ENCODE measurements at regions not wholly inside any gene's neighbourhood (a gene's known extent, or its start where the extent isn't known, plus 50 kb on each side); places are given as distances from the start of the nearest gene placed in this dataset.

DNA sequence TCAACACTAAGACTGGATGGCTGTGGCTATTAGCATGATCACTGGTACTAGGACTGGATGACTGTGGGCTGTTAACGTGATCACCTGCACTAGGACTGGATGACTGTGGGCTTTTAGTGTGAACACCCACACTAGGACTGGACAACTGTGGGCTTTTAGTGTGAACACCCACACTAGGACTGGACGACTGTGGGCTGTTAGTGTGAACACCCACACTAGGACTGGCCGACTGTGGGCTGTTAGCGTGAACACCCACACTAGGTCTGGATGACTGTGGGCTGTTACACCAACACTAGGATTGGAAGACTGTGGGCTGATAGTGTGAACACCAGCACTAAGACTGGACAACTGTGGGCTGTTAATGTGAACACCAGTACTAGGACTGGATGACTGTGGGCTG, 329.2 kb downstream of the OSTF1 start:
- H3K9me3 ChIP-seq (ENCODE audit: control insufficient read depth in 2 of 2, insufficient read depth in 1 of 2, low read depth in 1 of 2, low read length in 1 of 2) = no peaks in the 10 kb centered on the region
- H3K4me3 ChIP-seq (ENCODE audit: low read depth in 1 of 2, low read length in 2 of 2) = no peak overlapping the region
- H3K4me1 ChIP-seq (ENCODE audit: control insufficient read depth in 2 of 2, insufficient read depth in 2 of 2, low read length in 1 of 2) = no peaks in the 10 kb centered on the region
- no peak overlapping the region for H3K27ac ChIP-seq (ENCODE audit: low read depth in 2 of 2, low read length in 1 of 2)
- no peaks in the 10 kb centered on the region for H3K27me3 ChIP-seq (ENCODE audit: control insufficient read depth in 1 of 2, insufficient read depth in 2 of 2, low read length in 2 of 2)
- H3K36me3 ChIP-seq (ENCODE audit: control insufficient read depth in 2 of 2, insufficient read depth in 2 of 2, low read length in 1 of 2) = no peaks in the 10 kb centered on the region
- WGBS, 2 donors = 87 to 92% methylated on average over 4 of the region's 4 CpGs

DNA sequence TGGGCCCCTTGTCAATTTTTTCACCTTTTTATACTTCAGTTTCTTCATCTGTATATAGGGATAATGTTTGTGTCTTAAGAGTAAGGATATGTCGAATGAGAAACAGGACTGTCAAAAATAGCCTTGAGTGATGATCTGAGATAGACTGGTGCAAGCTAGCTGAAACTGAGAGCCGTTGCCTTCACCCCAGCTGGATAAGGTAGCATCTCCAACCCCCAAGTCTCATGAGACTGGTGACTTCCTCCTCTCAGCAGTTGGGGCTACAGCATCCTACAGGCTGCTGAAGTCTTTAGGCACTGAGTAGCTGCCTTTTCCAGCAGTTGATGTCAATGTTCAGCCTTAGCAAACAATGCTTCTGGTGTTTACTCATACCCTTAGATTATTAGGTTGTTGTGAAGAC, 330.2 kb downstream of the OSTF1 start:
- no peaks in the 10 kb centered on the region for H3K27me3 ChIP-seq (ENCODE audit: control insufficient read depth in 1 of 2, insufficient read depth in 2 of 2, low read length in 2 of 2)
- H3K27ac ChIP-seq (ENCODE audit: low read depth in 2 of 2, low read length in 1 of 2) = no peak overlapping the region
- no peaks in the 10 kb centered on the region for H3K36me3 ChIP-seq (ENCODE audit: control insufficient read depth in 2 of 2, insufficient read depth in 2 of 2, low read length in 1 of 2)
- no peaks in the 10 kb centered on the region for H3K4me1 ChIP-seq (ENCODE audit: control insufficient read depth in 2 of 2, insufficient read depth in 2 of 2, low read length in 1 of 2)
- 71 to 76% methylated on average over 2 of the region's 2 CpGs for WGBS, 2 donors
- H3K4me3 ChIP-seq (ENCODE audit: low read depth in 1 of 2, low read length in 2 of 2) = no peak overlapping the region
- no peaks in the 10 kb centered on the region for H3K9me3 ChIP-seq (ENCODE audit: control insufficient read depth in 2 of 2, insufficient read depth in 1 of 2, low read depth in 1 of 2, low read length in 1 of 2)

DNA sequence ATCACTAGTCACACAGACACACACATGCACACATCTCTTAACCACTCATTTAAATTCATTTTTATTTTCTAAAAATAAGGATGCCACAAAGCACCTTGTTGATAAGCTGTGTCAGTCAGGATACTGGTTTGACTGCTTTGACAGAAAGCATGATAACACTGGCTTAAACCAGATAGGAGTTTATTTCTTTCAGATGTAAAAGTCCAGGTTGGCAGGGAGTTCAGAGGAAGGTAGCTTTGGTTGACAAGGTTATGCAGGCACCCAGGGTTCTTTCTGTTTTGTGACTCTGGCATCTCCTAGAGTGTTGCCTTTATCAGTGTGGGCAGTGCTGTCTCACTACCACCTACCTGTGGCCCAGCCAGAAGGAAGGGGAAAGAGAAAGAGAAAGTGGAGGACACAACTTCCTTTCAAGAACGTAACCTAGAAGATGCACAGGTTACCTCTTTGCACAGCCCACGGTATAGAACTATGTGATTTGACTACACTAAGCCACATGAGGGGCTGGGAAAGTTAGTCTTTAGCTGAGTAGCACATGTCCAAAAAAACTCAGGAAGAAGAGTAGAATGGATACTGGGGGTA, 334.7 kb downstream of the OSTF1 start:
- Histone ChIP-seq H3K36me3 (ENCODE audit: control insufficient read depth in 2 of 2, insufficient read depth in 2 of 2, low read length in 1 of 2) (no peaks in the 10 kb centered on the region), H3K4me1 (ENCODE audit: control insufficient read depth in 2 of 2, insufficient read depth in 2 of 2, low read length in 1 of 2) (no peaks in the 10 kb centered on the region), H3K4me3 (ENCODE audit: low read depth in 1 of 2, low read length in 2 of 2) (no peak overlapping the region), H3K27ac (ENCODE audit: low read depth in 2 of 2, low read length in 1 of 2) (no peak overlapping the region), H3K27me3 (ENCODE audit: control insufficient read depth in 1 of 2, insufficient read depth in 2 of 2, low read length in 2 of 2) (no peaks in the 10 kb centered on the region), H3K9me3 (ENCODE audit: control insufficient read depth in 2 of 2, insufficient read depth in 1 of 2, low read depth in 1 of 2, low read length in 1 of 2) (no peaks in the 10 kb centered on the region)
- 61 to 77% methylated on average over 2 of the region's 2 CpGs for WGBS, 2 donors

DNA sequence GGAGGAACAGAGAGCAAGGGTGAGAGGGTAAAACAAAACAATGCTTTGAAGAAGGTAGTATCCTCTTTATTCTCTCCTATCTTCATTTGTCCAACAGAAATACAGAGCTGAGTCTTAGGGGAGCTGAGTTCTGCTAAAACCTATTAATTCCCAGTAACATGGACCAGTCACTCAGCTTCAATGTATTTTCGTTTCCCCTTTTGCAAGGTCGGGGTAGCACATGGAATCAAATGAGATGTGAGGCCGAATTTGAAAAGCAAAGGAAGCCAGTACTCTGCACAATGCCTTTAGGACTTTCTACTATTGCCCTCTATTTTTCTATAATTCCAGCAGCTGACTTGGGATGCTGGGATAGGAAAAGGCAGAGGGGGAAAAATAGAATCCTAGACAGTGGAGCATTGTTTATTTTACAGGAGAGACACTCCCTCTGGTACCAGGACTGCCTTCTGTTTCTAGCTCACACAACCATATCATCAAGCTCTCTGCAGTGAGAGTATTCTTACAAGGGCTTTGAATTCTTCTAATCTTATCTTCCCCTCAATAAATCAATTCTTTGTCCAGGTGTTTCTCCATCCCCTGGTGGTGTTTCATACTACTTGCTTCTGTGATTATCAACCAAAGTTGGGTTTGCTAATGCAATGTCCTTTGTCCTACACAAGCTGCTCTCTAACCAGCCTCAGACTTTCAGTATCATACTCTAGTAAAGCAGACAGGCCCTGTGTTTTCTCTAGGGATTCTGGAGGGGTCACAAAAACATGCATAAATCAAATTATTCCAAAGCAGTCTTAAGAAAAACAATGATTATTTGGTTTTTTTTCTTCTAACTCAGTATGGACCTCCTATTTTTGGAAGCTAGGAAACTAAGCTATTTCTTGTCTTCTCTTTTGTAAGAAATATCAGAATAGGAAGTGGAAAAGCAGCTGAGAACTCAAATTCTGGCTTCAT, 341.5 kb downstream of the OSTF1 start:
- H3K27ac ChIP-seq (ENCODE audit: low read depth in 2 of 2, low read length in 1 of 2) = no peak overlapping the region
- H3K4me1 ChIP-seq (ENCODE audit: control insufficient read depth in 2 of 2, insufficient read depth in 2 of 2, low read length in 1 of 2) = no peaks in the 10 kb centered on the region
- no peak overlapping the region for H3K4me3 ChIP-seq (ENCODE audit: low read depth in 1 of 2, low read length in 2 of 2)
- no peaks in the 10 kb centered on the region for H3K9me3 ChIP-seq (ENCODE audit: control insufficient read depth in 2 of 2, insufficient read depth in 1 of 2, low read depth in 1 of 2, low read length in 1 of 2)
- 48 to 61% methylated on average over 3 of the region's 3 CpGs for WGBS, 2 donors
- no peaks in the 10 kb centered on the region for H3K36me3 ChIP-seq (ENCODE audit: control insufficient read depth in 2 of 2, insufficient read depth in 2 of 2, low read length in 1 of 2)
- no peaks in the 10 kb centered on the region for H3K27me3 ChIP-seq (ENCODE audit: control insufficient read depth in 1 of 2, insufficient read depth in 2 of 2, low read length in 2 of 2)

DNA sequence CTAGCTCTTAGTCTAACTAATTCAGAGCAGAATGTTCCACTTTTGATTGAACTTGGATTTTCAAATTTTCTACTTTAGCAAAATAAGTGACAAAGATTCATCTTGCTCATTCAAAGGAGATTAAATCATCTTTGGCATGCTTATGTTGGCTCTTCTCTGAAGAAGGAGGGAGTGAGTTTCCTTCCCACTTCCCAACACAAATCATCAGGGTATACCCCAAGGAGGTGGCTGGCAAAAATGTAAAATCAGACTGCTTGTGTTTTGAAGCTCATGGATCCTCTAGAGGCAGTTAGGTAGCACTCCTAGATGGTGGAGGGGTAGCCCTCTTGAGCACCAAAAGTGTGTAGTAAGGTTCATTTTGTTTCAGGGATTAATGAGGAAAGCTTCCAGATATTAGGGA, 343.1 kb downstream of the OSTF1 start:
- Histone ChIP-seq H3K27me3 (ENCODE audit: control insufficient read depth in 1 of 2, insufficient read depth in 2 of 2, low read length in 2 of 2) (no peaks in the 10 kb centered on the region), H3K36me3 (ENCODE audit: control insufficient read depth in 2 of 2, insufficient read depth in 2 of 2, low read length in 1 of 2) (no peaks in the 10 kb centered on the region), H3K4me3 (ENCODE audit: low read depth in 1 of 2, low read length in 2 of 2) (no peak overlapping the region), H3K9me3 (ENCODE audit: control insufficient read depth in 2 of 2, insufficient read depth in 1 of 2, low read depth in 1 of 2, low read length in 1 of 2) (no peaks in the 10 kb centered on the region), H3K4me1 (ENCODE audit: control insufficient read depth in 2 of 2, insufficient read depth in 2 of 2, low read length in 1 of 2) (no peaks in the 10 kb centered on the region), H3K27ac (ENCODE audit: low read depth in 2 of 2, low read length in 1 of 2) (no peak overlapping the region)

DNA sequence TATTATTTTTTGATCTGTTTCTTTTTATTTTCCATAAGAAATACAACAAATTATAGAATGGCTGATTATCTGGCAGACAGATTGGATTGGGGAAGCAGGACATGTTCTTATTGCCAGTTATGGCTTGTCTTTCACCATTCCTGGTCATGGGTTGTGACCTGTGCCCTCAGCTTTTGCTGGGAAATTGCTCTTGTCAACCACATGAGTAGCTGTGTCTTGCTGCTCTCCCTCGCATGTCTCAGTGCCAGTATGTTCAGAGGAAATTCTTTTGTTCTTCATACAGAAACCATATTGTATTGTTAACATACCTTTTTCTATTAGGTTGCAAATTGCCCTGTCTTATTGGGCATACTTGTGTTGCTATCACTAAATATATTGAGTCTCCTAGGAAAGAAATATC, 344.1 kb downstream of the OSTF1 start:
- Histone ChIP-seq H3K27ac (ENCODE audit: low read depth in 2 of 2, low read length in 1 of 2) (no peak overlapping the region), H3K36me3 (ENCODE audit: control insufficient read depth in 2 of 2, insufficient read depth in 2 of 2, low read length in 1 of 2) (no peaks in the 10 kb centered on the region), H3K9me3 (ENCODE audit: control insufficient read depth in 2 of 2, insufficient read depth in 1 of 2, low read depth in 1 of 2, low read length in 1 of 2) (no peaks in the 10 kb centered on the region), H3K4me1 (ENCODE audit: control insufficient read depth in 2 of 2, insufficient read depth in 2 of 2, low read length in 1 of 2) (no peaks in the 10 kb centered on the region), H3K27me3 (ENCODE audit: control insufficient read depth in 1 of 2, insufficient read depth in 2 of 2, low read length in 2 of 2) (no peaks in the 10 kb centered on the region), H3K4me3 (ENCODE audit: low read depth in 1 of 2, low read length in 2 of 2) (no peak overlapping the region)
- WGBS, 2 donors = 48 to 55% methylated on average over 1 of the region's 1 CpG

DNA sequence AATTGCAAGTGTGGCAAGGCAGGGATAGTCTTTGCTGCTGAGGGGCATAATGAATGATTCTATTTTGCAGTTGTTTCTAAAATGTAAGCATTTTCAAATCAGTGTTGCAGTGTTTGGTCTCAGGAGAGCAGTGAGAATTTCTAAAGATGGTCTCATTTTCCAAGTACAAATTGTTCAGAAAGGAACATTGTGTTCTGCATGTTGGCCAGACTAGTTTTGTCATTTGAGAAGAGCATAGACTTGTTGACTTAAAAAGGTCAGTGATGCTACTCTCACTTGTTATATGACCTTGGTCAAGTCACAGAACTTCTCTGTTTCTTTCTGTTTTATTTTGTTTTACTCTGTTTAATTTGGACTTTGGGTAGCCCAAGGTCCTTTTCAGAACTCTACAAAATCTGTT, 344.6 kb downstream of the OSTF1 start:
- no peak overlapping the region for H3K27ac ChIP-seq (ENCODE audit: low read depth in 2 of 2, low read length in 1 of 2)
- no peaks in the 10 kb centered on the region for H3K27me3 ChIP-seq (ENCODE audit: control insufficient read depth in 1 of 2, insufficient read depth in 2 of 2, low read length in 2 of 2)
- no peaks in the 10 kb centered on the region for H3K9me3 ChIP-seq (ENCODE audit: control insufficient read depth in 2 of 2, insufficient read depth in 1 of 2, low read depth in 1 of 2, low read length in 1 of 2)
- no peak overlapping the region for H3K4me3 ChIP-seq (ENCODE audit: low read depth in 1 of 2, low read length in 2 of 2)
- H3K36me3 ChIP-seq (ENCODE audit: control insufficient read depth in 2 of 2, insufficient read depth in 2 of 2, low read length in 1 of 2) = no peaks in the 10 kb centered on the region
- no peaks in the 10 kb centered on the region for H3K4me1 ChIP-seq (ENCODE audit: control insufficient read depth in 2 of 2, insufficient read depth in 2 of 2, low read length in 1 of 2)

DNA sequence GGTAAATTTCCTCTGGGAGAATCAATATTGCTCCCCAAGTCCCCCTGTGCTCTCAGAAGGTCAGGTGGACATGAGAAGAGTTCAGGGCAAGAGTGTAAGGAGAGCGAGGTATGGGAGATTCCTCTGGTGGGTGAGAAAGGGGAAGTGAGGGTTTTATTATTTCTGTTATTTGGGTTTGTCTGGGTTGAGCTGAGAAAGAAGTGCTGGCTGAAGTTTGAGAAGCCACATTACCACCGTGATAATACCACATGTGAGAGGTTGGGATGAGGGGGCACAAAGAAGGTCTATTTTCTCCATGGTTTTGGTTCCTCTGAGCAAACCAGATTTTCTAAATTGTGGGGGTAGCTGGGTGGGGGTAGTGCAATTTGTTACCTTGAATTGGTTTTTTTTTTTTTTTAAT, 350.4 kb downstream of the OSTF1 start:
- Histone ChIP-seq H3K9me3 (ENCODE audit: control insufficient read depth in 2 of 2, insufficient read depth in 1 of 2, low read depth in 1 of 2, low read length in 1 of 2) (no peaks in the 10 kb centered on the region), H3K27ac (ENCODE audit: low read depth in 2 of 2, low read length in 1 of 2) (no peak overlapping the region), H3K4me3 (ENCODE audit: low read depth in 1 of 2, low read length in 2 of 2) (no peak overlapping the region), H3K36me3 (ENCODE audit: control insufficient read depth in 2 of 2, insufficient read depth in 2 of 2, low read length in 1 of 2) (no peaks in the 10 kb centered on the region), H3K27me3 (ENCODE audit: control insufficient read depth in 1 of 2, insufficient read depth in 2 of 2, low read length in 2 of 2) (no peaks in the 10 kb centered on the region), H3K4me1 (ENCODE audit: control insufficient read depth in 2 of 2, insufficient read depth in 2 of 2, low read length in 1 of 2) (no peaks in the 10 kb centered on the region)
- 61 to 68% methylated on average over 2 of the region's 2 CpGs for WGBS, 2 donors

DNA sequence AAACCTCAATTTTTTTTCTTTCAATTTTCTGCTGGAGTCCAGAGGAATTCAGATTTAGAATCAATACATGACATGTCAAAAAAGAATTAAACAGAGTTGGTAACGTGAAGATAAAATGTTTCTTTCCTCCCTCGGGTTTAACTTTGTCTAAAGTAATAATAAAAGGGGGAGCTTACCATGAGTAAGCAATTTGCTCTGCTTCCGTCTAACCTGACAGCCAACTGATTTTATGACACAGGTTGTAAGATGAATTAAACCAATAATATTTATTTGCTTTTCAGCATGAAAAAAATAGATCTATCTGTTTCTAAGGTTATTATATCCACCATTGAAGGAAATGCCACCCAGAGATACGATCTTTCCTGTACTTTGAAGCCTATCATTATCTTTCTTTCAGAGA, 352.6 kb downstream of the OSTF1 start:
- H3K4me1 ChIP-seq (ENCODE audit: control insufficient read depth in 2 of 2, insufficient read depth in 2 of 2, low read length in 1 of 2) = no peaks in the 10 kb centered on the region
- H3K4me3 ChIP-seq (ENCODE audit: low read depth in 1 of 2, low read length in 2 of 2) = no peak overlapping the region
- H3K9me3 ChIP-seq (ENCODE audit: control insufficient read depth in 2 of 2, insufficient read depth in 1 of 2, low read depth in 1 of 2, low read length in 1 of 2) = no peaks in the 10 kb centered on the region
- no peaks in the 10 kb centered on the region for H3K36me3 ChIP-seq (ENCODE audit: control insufficient read depth in 2 of 2, insufficient read depth in 2 of 2, low read length in 1 of 2)
- no peaks in the 10 kb centered on the region for H3K27me3 ChIP-seq (ENCODE audit: control insufficient read depth in 1 of 2, insufficient read depth in 2 of 2, low read length in 2 of 2)
- no peak overlapping the region for H3K27ac ChIP-seq (ENCODE audit: low read depth in 2 of 2, low read length in 1 of 2)
- WGBS, 2 donors = 36 to 44% methylated on average over 4 of the region's 4 CpGs

DNA sequence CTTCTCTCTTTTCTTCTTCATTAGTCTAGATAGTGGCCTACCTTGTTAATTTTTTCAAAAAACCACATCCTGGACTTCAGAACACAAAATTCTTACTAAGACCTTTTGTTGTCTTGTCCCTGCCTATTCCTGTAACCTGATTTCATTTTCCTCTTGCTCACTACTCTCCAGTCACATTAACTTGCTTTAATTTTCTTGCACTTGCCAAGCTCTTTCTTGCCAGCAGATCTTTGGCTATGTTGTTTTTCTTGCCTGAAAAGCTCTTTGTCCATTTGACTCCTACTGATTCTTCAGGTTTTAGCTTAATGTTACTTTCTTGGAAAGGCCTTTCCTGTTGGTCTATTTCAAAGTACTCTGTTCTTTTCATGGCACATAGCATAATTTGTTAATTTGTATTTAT, 356.8 kb downstream of the OSTF1 start:
- Histone ChIP-seq H3K9me3 (ENCODE audit: control insufficient read depth in 2 of 2, insufficient read depth in 1 of 2, low read depth in 1 of 2, low read length in 1 of 2) (no peaks in the 10 kb centered on the region), H3K27ac (ENCODE audit: low read depth in 2 of 2, low read length in 1 of 2) (no peak overlapping the region), H3K27me3 (ENCODE audit: control insufficient read depth in 1 of 2, insufficient read depth in 2 of 2, low read length in 2 of 2) (no peaks in the 10 kb centered on the region), H3K36me3 (ENCODE audit: control insufficient read depth in 2 of 2, insufficient read depth in 2 of 2, low read length in 1 of 2) (no peaks in the 10 kb centered on the region), H3K4me1 (ENCODE audit: control insufficient read depth in 2 of 2, insufficient read depth in 2 of 2, low read length in 1 of 2) (no peaks in the 10 kb centered on the region), H3K4me3 (ENCODE audit: low read depth in 1 of 2, low read length in 2 of 2) (no peak overlapping the region)

Measured in esophagus (tissue), 2 donors.